OCI-LY3 (cell line): ENCODE measurements at regions not wholly inside any gene's neighbourhood (a gene's known extent, or its start where the extent isn't known, plus 50 kb on each side); places are given as distances from the start of the nearest gene placed in this dataset.

Experiments used
- CTCF ChIP-seq: fragments of 200-600, 300-600 bp; sonication (generic); IDR thresholded peaks from 2 replicates; pipeline ENCODE4 v1.5.1; 2014; ENCODE audit warnings: antibody characterized with exemption, low read length, low read depth
- EZH2phosphoT487 ChIP-seq: fragments of 200-600 bp; shearing (Covaris generic); IDR thresholded peaks from 2 replicates; pipeline ENCODE4 v1.6.1; 2018; ENCODE audit warnings: antibody characterized with exemption, mixed run types, low read depth

GRCh38 chr7:110001254-110001938, 1089.5 kb upstream of the LRRN3 start:
- TF ChIP-seq CTCF, result no peak
- no peak for TF ChIP-seq EZH2phosphoT487
